ENCODE measurements at regions not wholly inside any gene's neighbourhood (a gene's known extent, or its start where the extent isn't known, plus 50 kb on each side); places are given as distances from the start of the nearest gene placed in this dataset.
"Not testable (repeated sequence)": the region's sequence is repeated elsewhere in the genome, so short reads cannot be mapped to it uniquely, and the experiment has no call there.

GRCh38 chr3:35276568-35276967 is 362.8 kb upstream of the ARPP21 start:
- H3K9me3 ChIP-seq (ENCODE audit: control insufficient read depth in 1 of 2, low read length in 2 of 2) = no peaks in the 10 kb centered on the region
- DNase-seq = no peak
- ChIA-PET POLR2A (ENCODE audit: partially characterized antibody) (no interaction called here), CTCF (ENCODE audit: partially characterized antibody) (no interaction called here)
- H3K4me3 ChIP-seq (ENCODE audit: low read length in 2 of 2) = no peak overlapping the region
- no peak overlapping the region for H3K4me3 Mint-ChIP-seq
- intact Hi-C loops (cut with micrococcal nuclease) = no loop called here
- H3K9me3 Mint-ChIP-seq = peaks cover 6 to 21% (median 12%) of the 10 kb centered on the region in 8 donors
- no peaks in the 10 kb centered on the region for H3K4me1 Mint-ChIP-seq
- no peaks in the 10 kb centered on the region for H3K27me3 Mint-ChIP-seq
- H3K27ac ChIP-seq (ENCODE audit: low read depth, low read length) = no peak overlapping the region
- H3K36me3 Mint-ChIP-seq = no peaks in the 10 kb centered on the region
- no peaks in the 10 kb centered on the region for H3K36me3 ChIP-seq (ENCODE audit: insufficient read depth, low read length)
- no peaks in the 10 kb centered on the region for H3K27me3 ChIP-seq (ENCODE audit: insufficient read depth, low read length)
- no peaks in the 10 kb centered on the region for H3K4me1 ChIP-seq (ENCODE audit: insufficient read depth, low read length)
- no peak overlapping the region for H3K27ac Mint-ChIP-seq

- no peak for DNase-seq
- H3K9me3 ChIP-seq (ENCODE audit: control insufficient read depth in 1 of 2, low read length in 2 of 2) = no peaks in the 10 kb centered on the region
- no peaks in the 10 kb centered on the region for H3K27me3 Mint-ChIP-seq
- no peaks in the 10 kb centered on the region for H3K27me3 ChIP-seq (ENCODE audit: insufficient read depth, low read length)
- H3K4me3 ChIP-seq (ENCODE audit: low read length in 2 of 2) = no peak overlapping the region
- peaks cover 5 to 17% (median 10%) of the 10 kb centered on the region in 8 donors for H3K9me3 Mint-ChIP-seq
- H3K4me3 Mint-ChIP-seq = no peak overlapping the region
- no peaks in the 10 kb centered on the region for H3K4me1 ChIP-seq (ENCODE audit: insufficient read depth, low read length)
- intact Hi-C loops (cut with micrococcal nuclease) = no loop called here
- CTCF ChIA-PET (ENCODE audit: partially characterized antibody) = no interaction called here
- no peaks in the 10 kb centered on the region for H3K36me3 Mint-ChIP-seq
- no peak overlapping the region for H3K27ac ChIP-seq (ENCODE audit: low read depth, low read length)
- POLR2A ChIA-PET (ENCODE audit: partially characterized antibody) = no interaction called here
- H3K4me1 Mint-ChIP-seq = no peaks in the 10 kb centered on the region
- H3K36me3 ChIP-seq (ENCODE audit: insufficient read depth, low read length) = no peaks in the 10 kb centered on the region
- no peak overlapping the region for H3K27ac Mint-ChIP-seq
Observed at GRCh38 chr3:35291471-35292236, 347.7 kb upstream of the ARPP21 start.

- no peaks in the 10 kb centered on the region for H3K4me1 Mint-ChIP-seq
- no peaks in the 10 kb centered on the region for H3K27me3 ChIP-seq (ENCODE audit: insufficient read depth, low read length)
- no peak overlapping the region for H3K4me3 ChIP-seq (ENCODE audit: low read length in 2 of 2)
- H3K27ac Mint-ChIP-seq = no peak overlapping the region
- no peak overlapping the region for H3K27ac ChIP-seq (ENCODE audit: low read depth, low read length)
- H3K4me3 Mint-ChIP-seq = no peak overlapping the region
- no peaks in the 10 kb centered on the region for H3K36me3 Mint-ChIP-seq
- no peaks in the 10 kb centered on the region for H3K27me3 Mint-ChIP-seq
- no peaks in the 10 kb centered on the region for H3K9me3 ChIP-seq (ENCODE audit: control insufficient read depth in 1 of 2, low read length in 2 of 2)
- CTCF ChIA-PET (ENCODE audit: partially characterized antibody) = no interaction called here
- H3K4me1 ChIP-seq (ENCODE audit: insufficient read depth, low read length) = no peaks in the 10 kb centered on the region
- no peak for DNase-seq
- no peaks in the 10 kb centered on the region for H3K36me3 ChIP-seq (ENCODE audit: insufficient read depth, low read length)
- intact Hi-C loops (cut with micrococcal nuclease) = no loop called here
- POLR2A ChIA-PET (ENCODE audit: partially characterized antibody) = no interaction called here
- peaks cover 5 to 17% (median 10%) of the 10 kb centered on the region in 8 donors for H3K9me3 Mint-ChIP-seq
Observed at GRCh38 chr3:35292568-35292967, 346.8 kb upstream of the ARPP21 start.

GRCh38 chr3:35295906-35296305 is 343.4 kb upstream of the ARPP21 start:
- H3K36me3 Mint-ChIP-seq = no peaks in the 10 kb centered on the region
- CTCF ChIA-PET (ENCODE audit: partially characterized antibody) = no interaction called here
- no peaks in the 10 kb centered on the region for H3K27me3 ChIP-seq (ENCODE audit: insufficient read depth, low read length)
- H3K4me3 ChIP-seq (ENCODE audit: low read length in 2 of 2) = no peak overlapping the region
- no peak for DNase-seq
- H3K4me1 Mint-ChIP-seq = no peaks in the 10 kb centered on the region
- no peak overlapping the region for H3K4me3 Mint-ChIP-seq
- intact Hi-C loops (cut with micrococcal nuclease) = no loop called here
- H3K27ac Mint-ChIP-seq = no peak overlapping the region
- H3K9me3 Mint-ChIP-seq = peaks cover 2 to 13% (median 10%) of the 10 kb centered on the region in 8 donors
- no peaks in the 10 kb centered on the region for H3K27me3 Mint-ChIP-seq
- H3K9me3 ChIP-seq (ENCODE audit: control insufficient read depth in 1 of 2, low read length in 2 of 2) = no peaks in the 10 kb centered on the region
- POLR2A ChIA-PET (ENCODE audit: partially characterized antibody) = no interaction called here
- no peak overlapping the region for H3K27ac ChIP-seq (ENCODE audit: low read depth, low read length)
- no peaks in the 10 kb centered on the region for H3K4me1 ChIP-seq (ENCODE audit: insufficient read depth, low read length)
- H3K36me3 ChIP-seq (ENCODE audit: insufficient read depth, low read length) = no peaks in the 10 kb centered on the region

- H3K27me3 ChIP-seq (ENCODE audit: insufficient read depth, low read length) = no peaks in the 10 kb centered on the region
- intact Hi-C loops (cut with micrococcal nuclease) = no loop called here
- H3K9me3 Mint-ChIP-seq = peaks cover 4 to 14% (median 11%) of the 10 kb centered on the region in 8 donors
- no peak overlapping the region for H3K27ac Mint-ChIP-seq
- H3K36me3 Mint-ChIP-seq = no peaks in the 10 kb centered on the region
- H3K27me3 Mint-ChIP-seq = no peaks in the 10 kb centered on the region
- no peak for DNase-seq
- POLR2A ChIA-PET (ENCODE audit: partially characterized antibody) = no interaction called here
- H3K4me1 Mint-ChIP-seq = no peaks in the 10 kb centered on the region
- no peaks in the 10 kb centered on the region for H3K4me1 ChIP-seq (ENCODE audit: insufficient read depth, low read length)
- H3K4me3 Mint-ChIP-seq = no peak overlapping the region
- no peaks in the 10 kb centered on the region for H3K9me3 ChIP-seq (ENCODE audit: control insufficient read depth in 1 of 2, low read length in 2 of 2)
- H3K36me3 ChIP-seq (ENCODE audit: insufficient read depth, low read length) = no peaks in the 10 kb centered on the region
- no peak overlapping the region for H3K27ac ChIP-seq (ENCODE audit: low read depth, low read length)
- no peak overlapping the region for H3K4me3 ChIP-seq (ENCODE audit: low read length in 2 of 2)
- CTCF ChIA-PET (ENCODE audit: partially characterized antibody) = no interaction called here
Observed at GRCh38 chr3:35296533-35296932, 342.8 kb upstream of the ARPP21 start.

- H3K27me3 ChIP-seq (ENCODE audit: insufficient read depth, low read length); H3K9me3 ChIP-seq (ENCODE audit: control insufficient read depth in 1 of 2, low read length in 2 of 2); H3K4me3 ChIP-seq (ENCODE audit: low read length in 2 of 2); H3K36me3 ChIP-seq (ENCODE audit: insufficient read depth, low read length); DNase-seq; H3K27ac ChIP-seq (ENCODE audit: low read depth, low read length); POLR2A ChIA-PET (ENCODE audit: partially characterized antibody); H3K4me1 Mint-ChIP-seq; H3K4me3 Mint-ChIP-seq; H3K27ac Mint-ChIP-seq; H3K27me3 Mint-ChIP-seq; intact Hi-C loops (cut with micrococcal nuclease); H3K36me3 Mint-ChIP-seq; CTCF ChIA-PET (ENCODE audit: partially characterized antibody); H3K4me1 ChIP-seq (ENCODE audit: insufficient read depth, low read length): not testable (repeated sequence)
- peaks cover 4 to 18% (median 13%) of the 10 kb centered on the region in 8 donors for H3K9me3 Mint-ChIP-seq
Observed at GRCh38 chr3:35296944-35297343, 342.4 kb upstream of the ARPP21 start.

GRCh38 chr3:35305406-35305805 is 333.9 kb upstream of the ARPP21 start:
- no peak for DNase-seq
- Histone ChIP-seq H3K4me3 (ENCODE audit: low read length in 2 of 2) (no peak overlapping the region), H3K36me3 (ENCODE audit: insufficient read depth, low read length) (no peaks in the 10 kb centered on the region), H3K27ac (ENCODE audit: low read depth, low read length) (no peak overlapping the region), H3K4me1 (ENCODE audit: insufficient read depth, low read length) (no peaks in the 10 kb centered on the region), H3K9me3 (ENCODE audit: control insufficient read depth in 1 of 2, low read length in 2 of 2) (no peaks in the 10 kb centered on the region), H3K27me3 (ENCODE audit: insufficient read depth, low read length) (no peaks in the 10 kb centered on the region)
- no peaks in the 10 kb centered on the region for H3K36me3 Mint-ChIP-seq
- no peaks in the 10 kb centered on the region for H3K27me3 Mint-ChIP-seq
- H3K4me3 Mint-ChIP-seq = no peak overlapping the region
- peaks cover 2 to 16% (median 8%) of the 10 kb centered on the region in 8 donors for H3K9me3 Mint-ChIP-seq
- POLR2A ChIA-PET (ENCODE audit: partially characterized antibody) = no interaction called here
- intact Hi-C loops (cut with micrococcal nuclease) = no loop called here
- CTCF ChIA-PET (ENCODE audit: partially characterized antibody) = no interaction called here
- H3K4me1 Mint-ChIP-seq = no peaks in the 10 kb centered on the region
- H3K27ac Mint-ChIP-seq = no peak overlapping the region

- Mint-ChIP-seq H3K4me3 (no peak overlapping the region), H3K36me3 (no peaks in the 10 kb centered on the region), H3K27me3 (no peaks in the 10 kb centered on the region), H3K27ac (no peak overlapping the region), H3K4me1 (no peaks in the 10 kb centered on the region), H3K9me3 (peaks cover 0 to 7% (median 3%) of the 10 kb centered on the region in 8 donors)
- H3K36me3 ChIP-seq (ENCODE audit: insufficient read depth, low read length) = no peaks in the 10 kb centered on the region
- ChIA-PET CTCF (ENCODE audit: partially characterized antibody) (no interaction called here), POLR2A (ENCODE audit: partially characterized antibody) (no interaction called here)
- H3K4me3 ChIP-seq (ENCODE audit: low read length in 2 of 2) = no peak overlapping the region
- H3K9me3 ChIP-seq (ENCODE audit: control insufficient read depth in 1 of 2, low read length in 2 of 2) = no peaks in the 10 kb centered on the region
- intact Hi-C loops (cut with micrococcal nuclease) = no loop called here
- H3K27me3 ChIP-seq (ENCODE audit: insufficient read depth, low read length) = no peaks in the 10 kb centered on the region
- H3K27ac ChIP-seq (ENCODE audit: low read depth, low read length) = no peak overlapping the region
- no peak for DNase-seq
- H3K4me1 ChIP-seq (ENCODE audit: insufficient read depth, low read length) = no peaks in the 10 kb centered on the region
Observed at GRCh38 chr3:35307296-35307695, 332.0 kb upstream of the ARPP21 start.
